ENCODE measurements at regions not wholly inside any gene's neighbourhood (a gene's known extent, or its start where the extent isn't known, plus 50 kb on each side); places are given as distances from the start of the nearest gene placed in this dataset.

GRCh38 chr18:43794363-43794762 is 517.1 kb upstream of the SYT4 start:
- Mint-ChIP-seq H3K4me1 (ENCODE audit: low read depth, unreplicated experiment) (no peaks in the 10 kb centered on the region), H3K27me3 (ENCODE audit: unreplicated experiment) (no peaks in the 10 kb centered on the region), H3K36me3 (ENCODE audit: unreplicated experiment) (no peaks in the 10 kb centered on the region), H3K27ac (ENCODE audit: unreplicated experiment) (no peak overlapping the region), H3K9me3 (ENCODE audit: unreplicated experiment) (no peaks in the 10 kb centered on the region), H3K4me3 (ENCODE audit: unreplicated experiment) (no peak overlapping the region)
- DNase-seq, result no peak
- no peak for TF ChIP-seq CTCF (IDR thresholded peaks at IDR 0.05; ENCODE audit: partially characterized antibody, unreplicated experiment)

- Mint-ChIP-seq H3K36me3 (ENCODE audit: unreplicated experiment) (no peaks in the 10 kb centered on the region), H3K27ac (ENCODE audit: unreplicated experiment) (no peak overlapping the region), H3K4me3 (ENCODE audit: unreplicated experiment) (no peak overlapping the region), H3K4me1 (ENCODE audit: low read depth, unreplicated experiment) (no peaks in the 10 kb centered on the region), H3K9me3 (ENCODE audit: unreplicated experiment) (no peaks in the 10 kb centered on the region), H3K27me3 (ENCODE audit: unreplicated experiment) (no peaks in the 10 kb centered on the region)
- TF ChIP-seq CTCF (IDR thresholded peaks at IDR 0.05; ENCODE audit: partially characterized antibody, unreplicated experiment), result no peak
- DNase-seq, result no peak
Observed at GRCh38 chr18:43797347-43797746, 520.1 kb upstream of the SYT4 start.

GRCh38 chr18:43800584-43800983 is 523.3 kb upstream of the SYT4 start:
- no peaks in the 10 kb centered on the region for H3K9me3 Mint-ChIP-seq (ENCODE audit: unreplicated experiment)
- H3K4me1 Mint-ChIP-seq (ENCODE audit: low read depth, unreplicated experiment), result no peaks in the 10 kb centered on the region
- no peaks in the 10 kb centered on the region for H3K27me3 Mint-ChIP-seq (ENCODE audit: unreplicated experiment)
- DNase-seq, result no peak
- no peak overlapping the region for H3K27ac Mint-ChIP-seq (ENCODE audit: unreplicated experiment)
- no peaks in the 10 kb centered on the region for H3K36me3 Mint-ChIP-seq (ENCODE audit: unreplicated experiment)
- no peak overlapping the region for H3K4me3 Mint-ChIP-seq (ENCODE audit: unreplicated experiment)
- TF ChIP-seq CTCF (IDR thresholded peaks at IDR 0.05; ENCODE audit: partially characterized antibody, unreplicated experiment), result no peak

GRCh38 chr18:43805646-43806194 is 528.4 kb upstream of the SYT4 start:
- Mint-ChIP-seq H3K4me1 (ENCODE audit: low read depth, unreplicated experiment) (no peaks in the 10 kb centered on the region), H3K27ac (ENCODE audit: unreplicated experiment) (no peak overlapping the region), H3K4me3 (ENCODE audit: unreplicated experiment) (no peak overlapping the region), H3K36me3 (ENCODE audit: unreplicated experiment) (no peaks in the 10 kb centered on the region), H3K9me3 (ENCODE audit: unreplicated experiment) (no peaks in the 10 kb centered on the region), H3K27me3 (ENCODE audit: unreplicated experiment) (no peaks in the 10 kb centered on the region)
- no peak for TF ChIP-seq CTCF (IDR thresholded peaks at IDR 0.05; ENCODE audit: partially characterized antibody, unreplicated experiment)
- DNase-seq, result no peak

- DNase-seq, result no peak
- no peak for TF ChIP-seq CTCF (IDR thresholded peaks at IDR 0.05; ENCODE audit: partially characterized antibody, unreplicated experiment)
- H3K4me1 Mint-ChIP-seq (ENCODE audit: low read depth, unreplicated experiment), result no peaks in the 10 kb centered on the region
Observed at GRCh38 chr18:43812627-43813026, 535.3 kb upstream of the SYT4 start.

More at GRCh38 chr18:43812627-43813026, 535.3 kb upstream of the SYT4 start:
- Mint-ChIP-seq H3K27me3 (ENCODE audit: unreplicated experiment) (no peaks in the 10 kb centered on the region), H3K9me3 (ENCODE audit: unreplicated experiment) (no peaks in the 10 kb centered on the region), H3K27ac (ENCODE audit: unreplicated experiment) (no peak overlapping the region), H3K36me3 (ENCODE audit: unreplicated experiment) (no peaks in the 10 kb centered on the region), H3K4me3 (ENCODE audit: unreplicated experiment) (no peak overlapping the region)

Data from glutamatergic neuron (in vitro differentiated cells).